Gastroesophageal sphincter (tissue), 3 donors: ENCODE measurements at regions not wholly inside any gene's neighbourhood (a gene's known extent, or its start where the extent isn't known, plus 50 kb on each side); places are given as distances from the start of the nearest gene placed in this dataset.

Experiments
- EP300 ChIP-seq: sonication (generic); formaldehyde crosslinking; IDR thresholded peaks from one replicate; pipeline ENCODE4 v1.6.1; 2017; ENCODE audit warnings: antibody characterized with exemption, mild to moderate bottlenecking
- POLR2A ChIP-seq, 2 donors: fragments of 450-650 bp; IDR thresholded peaks; one replicate each; pipeline ENCODE4 v1.6.1; 2017; ENCODE audit warnings: antibody characterized with exemption in 2 of 2, mild to moderate bottlenecking in 2 of 2, moderate library complexity in 1 of 2
- POLR2AphosphoS5 ChIP-seq: sonication (generic); formaldehyde crosslinking; IDR thresholded peaks from one replicate; pipeline ENCODE4 v1.6.1; 2017; ENCODE audit warnings: antibody characterized with exemption
- TF ChIP-seq, protein P1 (sequence below), 4 experiments: fragments of 200-600 bp in 2 of 4; fragments of 450-650 bp in 2 of 4; sonication (generic) in 1 of 4; IDR thresholded peaks; one replicate each; pipeline ENCODE4 v1.5.1; 2017 to 2019; ENCODE audit warnings: antibody characterized with exemption in 4 of 4, mild to moderate bottlenecking in 2 of 4, moderate library complexity in 2 of 4

DNA sequence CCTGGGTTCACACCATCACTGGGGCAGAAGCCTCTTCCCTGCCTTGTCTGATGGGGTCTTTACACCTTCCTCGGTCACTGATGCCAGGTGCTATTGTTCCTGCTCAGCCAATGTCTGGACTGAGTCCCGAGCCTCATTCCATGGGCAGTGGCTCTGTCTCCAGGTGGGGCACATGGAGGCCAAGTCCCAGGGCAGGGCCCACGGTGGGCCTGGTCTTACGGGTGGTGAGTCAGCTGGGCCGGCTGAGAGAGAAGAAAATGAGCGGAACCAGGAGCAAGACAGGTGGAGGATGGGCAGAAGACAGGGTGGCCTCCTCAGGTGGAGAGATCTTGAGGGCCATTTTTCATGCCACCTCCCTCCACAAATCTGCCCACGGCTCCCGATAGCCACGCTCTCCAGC, 131.7 kb upstream of the FAM20C start:
- TF ChIP-seq, protein P1, sequence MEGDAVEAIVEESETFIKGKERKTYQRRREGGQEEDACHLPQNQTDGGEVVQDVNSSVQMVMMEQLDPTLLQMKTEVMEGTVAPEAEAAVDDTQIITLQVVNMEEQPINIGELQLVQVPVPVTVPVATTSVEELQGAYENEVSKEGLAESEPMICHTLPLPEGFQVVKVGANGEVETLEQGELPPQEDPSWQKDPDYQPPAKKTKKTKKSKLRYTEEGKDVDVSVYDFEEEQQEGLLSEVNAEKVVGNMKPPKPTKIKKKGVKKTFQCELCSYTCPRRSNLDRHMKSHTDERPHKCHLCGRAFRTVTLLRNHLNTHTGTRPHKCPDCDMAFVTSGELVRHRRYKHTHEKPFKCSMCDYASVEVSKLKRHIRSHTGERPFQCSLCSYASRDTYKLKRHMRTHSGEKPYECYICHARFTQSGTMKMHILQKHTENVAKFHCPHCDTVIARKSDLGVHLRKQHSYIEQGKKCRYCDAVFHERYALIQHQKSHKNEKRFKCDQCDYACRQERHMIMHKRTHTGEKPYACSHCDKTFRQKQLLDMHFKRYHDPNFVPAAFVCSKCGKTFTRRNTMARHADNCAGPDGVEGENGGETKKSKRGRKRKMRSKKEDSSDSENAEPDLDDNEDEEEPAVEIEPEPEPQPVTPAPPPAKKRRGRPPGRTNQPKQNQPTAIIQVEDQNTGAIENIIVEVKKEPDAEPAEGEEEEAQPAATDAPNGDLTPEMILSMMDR (IDR thresholded peaks at IDR 0.05) = no peak
- TF ChIP-seq POLR2AphosphoS5 (no peak), POLR2A (IDR thresholded peaks at IDR 0.05) (no peak), EP300 (no peak)
